ENCODE measurements at regions not wholly inside any gene's neighbourhood (a gene's known extent, or its start where the extent isn't known, plus 50 kb on each side); places are given as distances from the start of the nearest gene placed in this dataset.

DNA sequence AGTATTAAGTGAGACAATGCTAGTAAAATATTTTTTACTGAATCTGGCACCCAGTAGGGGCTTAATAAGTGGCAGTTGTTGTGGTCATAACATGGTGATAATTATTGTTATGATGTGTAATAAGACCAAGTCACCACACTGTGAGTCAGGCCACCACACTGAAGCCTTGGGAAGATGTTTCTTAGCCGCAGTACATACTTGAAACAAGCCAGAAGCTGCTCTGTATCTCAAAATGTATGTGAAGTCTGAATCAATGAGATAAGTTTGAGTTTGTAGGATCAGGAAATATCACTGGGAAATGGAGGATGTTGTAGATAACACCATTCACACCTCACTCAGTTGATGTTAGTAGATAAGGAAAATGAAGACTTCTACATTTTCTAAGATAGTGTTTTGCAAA lies 51.3 kb upstream of the PTPN3 start:
- no peaks in the 10 kb centered on the region for H3K36me3 Mint-ChIP-seq
- no peak overlapping the region for H3K27ac Mint-ChIP-seq
- ATAC-seq (ENCODE audit: low read depth) (no peak), DNase-seq (ENCODE audit: low spot score in 2 of 2) (no peak)
- H3K4me1 Mint-ChIP-seq = no peaks in the 10 kb centered on the region
- H3K9me3 Mint-ChIP-seq = peaks cover 5% of the 10 kb centered on the region
- H3K4me3 Mint-ChIP-seq = no peak overlapping the region
- H3K27me3 Mint-ChIP-seq = peaks cover 14% of the 10 kb centered on the region

DNA sequence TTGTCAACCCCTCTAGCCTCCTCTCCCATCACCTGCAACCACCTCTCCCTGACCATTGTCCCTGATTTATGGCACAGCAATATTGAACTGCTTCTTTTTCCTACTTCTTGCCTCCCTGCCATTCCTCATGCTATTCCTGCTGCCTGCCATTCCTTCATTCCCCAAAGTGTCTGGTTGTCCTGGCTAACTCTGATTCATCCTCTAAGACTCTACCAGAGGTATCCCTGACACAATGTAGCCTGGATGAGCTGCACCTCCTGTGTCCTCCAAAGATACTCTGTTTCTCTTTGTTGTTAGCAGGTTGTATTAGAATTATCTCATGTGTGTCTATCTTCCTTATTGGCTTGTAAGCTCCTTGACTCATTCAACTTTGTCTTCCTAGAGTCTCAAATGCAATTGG lies 53.5 kb upstream of the PTPN3 start:
- ATAC-seq (ENCODE audit: low read depth) (no peak), DNase-seq (ENCODE audit: low spot score in 2 of 2) (no peak)
- H3K27me3 Mint-ChIP-seq = peaks cover 17% of the 10 kb centered on the region
- no peaks in the 10 kb centered on the region for H3K4me1 Mint-ChIP-seq
- peaks cover 5% of the 10 kb centered on the region for H3K9me3 Mint-ChIP-seq
- H3K4me3 Mint-ChIP-seq = no peak overlapping the region
- no peaks in the 10 kb centered on the region for H3K36me3 Mint-ChIP-seq
- H3K27ac Mint-ChIP-seq = no peak overlapping the region

DNA sequence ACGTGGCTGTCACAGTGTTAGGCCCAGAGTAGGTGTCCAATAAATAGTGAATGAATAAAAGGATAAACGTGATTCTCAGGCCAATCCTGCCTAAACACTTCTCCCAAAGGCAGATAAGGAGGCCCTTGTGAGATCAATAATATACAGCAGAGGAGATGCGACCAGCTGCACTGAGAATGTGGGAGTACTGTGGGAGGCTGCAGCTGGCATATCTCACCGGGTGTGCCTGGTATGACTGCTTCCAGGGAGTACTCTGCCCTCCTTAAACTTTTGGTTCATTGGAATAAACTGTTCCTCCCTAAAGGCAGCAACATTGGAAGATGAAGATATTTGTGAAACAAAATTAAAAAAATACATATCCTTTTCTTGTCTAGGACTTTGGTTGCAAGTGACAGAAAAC lies 57.1 kb upstream of the PTPN3 start:
- Mint-ChIP-seq H3K4me1 (no peaks in the 10 kb centered on the region), H3K36me3 (no peaks in the 10 kb centered on the region), H3K27me3 (peaks cover 24% of the 10 kb centered on the region), H3K4me3 (no peak overlapping the region), H3K9me3 (no peaks in the 10 kb centered on the region), H3K27ac (no peak overlapping the region)
- ATAC-seq (ENCODE audit: low read depth) = no peak
- DNase-seq (ENCODE audit: low spot score in 2 of 2) = no peak

DNA sequence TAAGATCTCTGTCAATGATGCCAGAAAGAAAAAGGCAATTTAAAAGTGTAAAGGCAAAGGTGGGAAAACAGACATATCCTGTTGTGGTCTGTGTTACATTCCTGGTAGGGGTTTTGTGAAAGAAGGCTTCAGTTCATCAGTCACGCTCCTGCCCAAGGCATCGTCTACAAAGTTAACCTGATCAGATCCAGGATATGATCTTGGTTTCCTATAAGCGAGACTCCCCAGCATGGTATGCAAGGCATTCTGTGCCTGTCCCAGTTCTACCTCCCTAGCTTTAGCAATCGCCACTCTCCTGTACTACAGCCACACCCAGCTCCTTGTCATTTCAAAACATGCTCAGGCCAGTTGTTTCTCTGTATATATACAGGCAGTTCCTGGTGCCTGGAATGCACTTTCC lies 58.0 kb upstream of the PTPN3 start:
- no peaks in the 10 kb centered on the region for H3K36me3 Mint-ChIP-seq
- no peaks in the 10 kb centered on the region for H3K4me1 Mint-ChIP-seq
- DNase-seq (ENCODE audit: low spot score in 2 of 2) (no peak), ATAC-seq (ENCODE audit: low read depth) (no peak)
- no peak overlapping the region for H3K4me3 Mint-ChIP-seq
- H3K27ac Mint-ChIP-seq = no peak overlapping the region
- peaks cover 25% of the 10 kb centered on the region for H3K27me3 Mint-ChIP-seq
- H3K9me3 Mint-ChIP-seq = no peaks in the 10 kb centered on the region

DNA sequence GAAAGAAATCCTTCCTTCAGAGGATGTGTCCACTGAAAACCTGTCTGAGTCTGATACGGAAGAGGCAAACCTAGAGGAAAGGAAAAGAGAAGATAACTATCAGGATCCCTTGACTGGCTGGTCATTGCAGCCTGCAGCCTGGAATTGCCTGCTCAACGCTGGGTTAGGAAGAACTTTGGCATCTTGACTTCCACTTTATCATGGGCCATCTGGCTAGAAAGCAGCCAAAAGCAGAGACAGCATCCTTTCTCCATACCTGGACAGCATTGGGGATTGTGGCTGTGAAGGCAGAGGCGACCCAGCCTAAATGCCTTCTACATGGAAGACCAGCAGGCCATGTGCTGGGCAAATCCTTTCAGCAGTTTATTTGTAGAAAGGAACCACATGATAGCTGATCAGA lies 58.7 kb upstream of the PTPN3 start:
- H3K4me1 Mint-ChIP-seq = no peaks in the 10 kb centered on the region
- H3K27ac Mint-ChIP-seq = no peak overlapping the region
- H3K4me3 Mint-ChIP-seq = no peak overlapping the region
- no peaks in the 10 kb centered on the region for H3K9me3 Mint-ChIP-seq
- no peaks in the 10 kb centered on the region for H3K36me3 Mint-ChIP-seq
- peaks cover 19% of the 10 kb centered on the region for H3K27me3 Mint-ChIP-seq
- DNase-seq (ENCODE audit: low spot score in 2 of 2) = no peak
- ATAC-seq (ENCODE audit: low read depth) = no peak

DNA sequence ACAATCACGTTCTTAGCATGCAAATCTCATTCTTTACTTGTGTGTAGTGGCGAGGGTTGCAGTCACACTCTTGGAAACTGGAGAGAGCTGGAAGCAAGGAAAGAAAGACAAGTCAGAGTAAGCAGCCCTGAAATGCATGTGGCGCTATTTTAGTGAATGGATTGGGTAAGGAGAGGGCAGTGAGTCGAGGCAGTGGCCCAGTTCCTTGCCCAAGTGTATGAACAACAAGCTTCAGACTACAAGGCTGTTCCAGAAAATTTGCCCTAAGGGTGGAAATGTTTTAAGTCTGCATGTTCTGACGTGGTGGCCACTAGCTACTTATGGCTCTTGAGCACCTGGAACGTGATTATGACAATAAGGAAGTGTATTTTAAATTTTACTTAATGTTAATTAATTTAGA lies 59.4 kb upstream of the PTPN3 start:
- Mint-ChIP-seq H3K27ac (no peak overlapping the region), H3K9me3 (no peaks in the 10 kb centered on the region), H3K4me1 (no peaks in the 10 kb centered on the region), H3K27me3 (peaks cover 19% of the 10 kb centered on the region), H3K4me3 (no peak overlapping the region), H3K36me3 (no peaks in the 10 kb centered on the region)
- ATAC-seq (ENCODE audit: low read depth) = no peak
- DNase-seq (ENCODE audit: low spot score in 2 of 2) = no peak

DNA sequence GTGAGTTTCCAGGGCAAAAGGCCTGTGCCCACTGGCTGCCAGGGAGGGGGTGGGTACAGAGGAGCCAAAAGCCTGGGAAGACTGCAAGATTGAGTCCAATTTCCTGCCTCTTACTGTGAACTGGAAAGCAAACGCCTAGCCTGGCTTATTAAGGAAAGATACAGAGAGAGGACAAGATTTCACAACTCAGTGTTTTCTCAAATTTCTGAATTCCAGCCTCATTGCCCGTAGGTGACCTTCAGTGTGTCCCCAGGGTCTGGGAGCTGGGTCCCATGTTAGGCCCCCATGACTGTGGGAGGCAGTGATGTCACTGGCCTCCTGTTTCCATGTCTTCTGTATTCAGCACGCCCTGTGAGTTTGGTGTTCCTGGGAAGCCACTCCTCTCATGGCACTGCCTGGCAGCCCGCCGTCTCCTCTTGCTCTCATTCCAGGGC lies 60.6 kb upstream of the PTPN3 start:
- H3K36me3 Mint-ChIP-seq = no peaks in the 10 kb centered on the region
- no peak overlapping the region for H3K27ac Mint-ChIP-seq
- peaks cover 15% of the 10 kb centered on the region for H3K27me3 Mint-ChIP-seq
- ATAC-seq (ENCODE audit: low read depth) = no peak
- DNase-seq (ENCODE audit: low spot score in 2 of 2) = no peak
- no peak overlapping the region for H3K4me3 Mint-ChIP-seq
- no peaks in the 10 kb centered on the region for H3K4me1 Mint-ChIP-seq
- H3K9me3 Mint-ChIP-seq = no peaks in the 10 kb centered on the region

DNA sequence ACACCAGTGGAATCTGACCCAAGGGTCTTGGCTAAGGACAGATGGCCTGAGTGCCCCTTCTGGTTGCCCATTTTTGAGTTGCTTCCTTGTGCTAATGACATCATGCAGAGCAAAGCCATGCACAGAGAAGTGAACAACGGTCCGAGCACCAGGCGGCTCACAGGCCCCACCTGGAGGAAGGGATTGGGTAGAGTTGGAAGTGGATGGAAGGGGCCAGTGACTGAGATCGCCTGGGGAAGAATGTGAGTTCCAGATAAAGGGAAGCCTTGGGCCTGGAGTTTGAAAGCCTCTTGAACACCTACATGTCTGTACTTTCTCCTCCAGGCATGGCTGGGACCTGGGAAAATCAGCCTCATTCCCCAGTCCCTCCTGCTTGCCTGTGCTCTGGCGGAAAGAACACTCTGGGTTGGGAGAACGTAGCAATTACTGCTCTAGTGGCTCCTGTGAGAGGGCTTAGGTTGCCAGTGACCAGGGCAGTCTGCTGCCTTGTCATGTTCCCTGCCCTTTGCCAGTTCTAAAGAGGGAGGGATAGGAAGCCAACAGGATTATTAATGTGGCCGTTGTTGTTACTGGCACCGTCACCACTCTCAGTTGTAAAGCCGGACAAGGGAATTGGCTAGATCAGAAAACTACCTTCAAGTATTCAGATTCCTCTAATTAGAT lies 62.5 kb upstream of the PTPN3 start:
- Mint-ChIP-seq H3K4me1 (no peaks in the 10 kb centered on the region), H3K27ac (no peak overlapping the region), H3K36me3 (no peaks in the 10 kb centered on the region), H3K27me3 (peaks cover 17% of the 10 kb centered on the region), H3K9me3 (no peaks in the 10 kb centered on the region), H3K4me3 (no peak overlapping the region)
- DNase-seq (ENCODE audit: low spot score in 2 of 2) (no peak), ATAC-seq (ENCODE audit: low read depth) (no peak)

DNA sequence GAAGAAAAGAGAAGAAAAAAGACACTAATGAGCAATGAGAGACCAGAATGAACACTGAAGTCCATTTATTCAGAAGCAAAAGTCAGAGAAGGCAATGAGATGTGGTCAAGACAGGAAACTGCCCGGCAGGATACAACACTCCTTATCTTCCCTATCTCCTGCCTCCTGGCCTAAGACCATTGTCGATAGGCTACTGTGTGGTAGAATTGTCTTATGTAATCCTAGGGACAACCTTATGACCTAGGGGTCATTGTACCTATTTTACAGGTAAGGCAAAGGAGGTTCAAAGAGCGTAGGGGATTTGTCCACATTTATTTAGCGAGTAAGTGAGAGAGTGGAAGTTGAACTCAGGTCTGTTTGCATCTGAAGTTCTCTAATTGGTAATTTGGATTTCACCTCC lies 63.0 kb upstream of the PTPN3 start:
- no peak overlapping the region for H3K27ac Mint-ChIP-seq
- no peaks in the 10 kb centered on the region for H3K36me3 Mint-ChIP-seq

DNA sequence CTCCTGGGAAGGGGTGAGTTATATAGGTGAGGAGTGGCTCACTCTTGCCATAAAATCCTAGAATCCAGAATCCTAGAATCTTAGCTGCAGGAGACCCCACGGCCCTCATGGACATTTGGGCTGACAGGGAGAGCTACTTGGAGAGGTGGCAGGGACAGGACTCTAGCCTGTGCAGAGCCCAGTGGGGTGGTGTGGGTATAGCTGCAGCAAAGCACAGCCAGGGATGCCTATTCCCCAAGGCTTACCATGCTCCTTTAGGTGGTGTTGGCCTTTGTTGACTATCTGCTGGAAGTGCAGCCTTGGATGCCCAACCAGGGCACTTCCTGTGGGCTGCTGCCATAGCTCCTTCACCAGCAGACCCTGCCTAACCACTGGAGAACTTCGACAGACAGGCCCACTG lies 70.0 kb upstream of the PTPN3 start:
- no peaks in the 10 kb centered on the region for H3K4me1 Mint-ChIP-seq
- peaks cover 13% of the 10 kb centered on the region for H3K27me3 Mint-ChIP-seq
- no peaks in the 10 kb centered on the region for H3K9me3 Mint-ChIP-seq
- no peaks in the 10 kb centered on the region for H3K36me3 Mint-ChIP-seq
- H3K4me3 Mint-ChIP-seq = no peak overlapping the region
- no peak overlapping the region for H3K27ac Mint-ChIP-seq
- no peak for ATAC-seq (ENCODE audit: low read depth)
- DNase-seq (ENCODE audit: low spot score in 2 of 2) = no peak

More for the DNA sequence above, 63.0 kb upstream of the PTPN3 start:
- ATAC-seq (ENCODE audit: low read depth) = no peak
- no peak overlapping the region for H3K4me3 Mint-ChIP-seq
- no peak for DNase-seq (ENCODE audit: low spot score in 2 of 2)
- no peaks in the 10 kb centered on the region for H3K9me3 Mint-ChIP-seq
- no peaks in the 10 kb centered on the region for H3K4me1 Mint-ChIP-seq
- peaks cover 17% of the 10 kb centered on the region for H3K27me3 Mint-ChIP-seq

DNA sequence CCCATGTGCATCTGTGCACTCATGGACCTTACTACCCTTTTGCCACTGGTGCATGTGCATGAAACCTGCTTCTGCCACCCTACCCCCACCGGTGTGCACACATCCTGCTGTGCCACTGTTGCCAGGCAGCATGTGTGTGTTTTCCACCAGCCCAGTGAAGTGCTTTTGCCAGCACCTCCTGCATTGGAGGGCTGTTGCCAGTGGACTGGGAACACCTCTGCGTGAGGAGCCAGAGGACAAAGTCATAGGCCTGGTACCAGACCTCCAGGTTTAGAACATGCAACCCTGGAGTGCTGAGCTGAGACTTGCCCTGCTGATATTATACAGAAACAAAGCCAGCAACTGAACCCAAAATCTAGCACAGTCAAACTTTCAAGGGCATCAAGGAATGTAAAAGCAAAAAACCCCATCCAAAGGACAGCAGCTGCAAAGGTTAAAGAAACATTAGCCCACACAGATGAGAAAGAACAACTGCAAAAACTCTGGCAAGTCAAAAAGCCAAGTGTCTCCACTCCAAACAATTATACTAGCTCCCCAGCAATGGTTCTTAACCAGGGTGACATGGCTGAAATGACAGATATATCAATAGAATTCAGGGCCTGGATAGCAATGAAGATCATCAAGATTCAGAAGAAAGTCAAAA lies 70.6 kb upstream of the PTPN3 start:
- no peaks in the 10 kb centered on the region for H3K4me1 Mint-ChIP-seq
- ATAC-seq (ENCODE audit: low read depth) (no peak), DNase-seq (ENCODE audit: low spot score in 2 of 2) (no peak)
- no peak overlapping the region for H3K4me3 Mint-ChIP-seq
- no peaks in the 10 kb centered on the region for H3K9me3 Mint-ChIP-seq
- H3K36me3 Mint-ChIP-seq = no peaks in the 10 kb centered on the region
- H3K27ac Mint-ChIP-seq = no peak overlapping the region
- H3K27me3 Mint-ChIP-seq = peaks cover 13% of the 10 kb centered on the region

DNA sequence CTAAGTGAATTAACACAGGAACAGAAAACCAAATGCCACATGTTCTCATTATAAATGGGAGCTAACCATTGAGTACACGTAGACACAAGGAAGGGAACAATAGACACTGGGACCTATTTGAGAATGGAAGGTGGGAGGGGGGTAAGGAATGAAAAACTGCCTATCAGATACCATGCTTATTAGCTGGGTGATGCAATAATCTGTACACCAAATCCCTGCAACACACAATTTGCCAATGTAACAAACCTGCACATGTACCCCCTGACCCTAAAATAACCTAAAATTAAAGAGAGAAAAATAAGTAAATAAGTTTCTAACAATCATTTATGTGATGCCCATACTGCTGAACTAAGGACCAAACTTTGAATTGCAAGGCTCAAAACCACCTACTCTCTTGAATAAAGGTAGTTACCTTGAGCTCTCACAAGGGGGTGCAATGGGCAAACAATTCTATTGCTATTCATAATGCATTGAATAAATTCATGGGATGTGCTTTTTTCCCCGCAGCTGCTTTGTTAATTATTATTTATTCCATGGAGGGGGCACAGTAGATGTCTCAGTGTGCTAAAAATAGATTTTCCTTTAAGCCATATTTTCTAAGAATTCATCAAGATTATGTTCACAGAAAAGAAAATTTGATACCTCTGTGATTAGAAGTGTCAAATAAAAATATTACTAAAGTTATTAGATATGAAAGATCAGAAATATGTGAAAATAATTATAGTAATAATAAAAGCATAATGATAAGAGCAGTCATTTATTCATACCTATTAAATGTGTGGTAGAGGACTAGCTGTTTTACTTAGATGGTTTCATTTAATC lies 76.2 kb upstream of the PTPN3 start:
- no peaks in the 10 kb centered on the region for H3K4me1 Mint-ChIP-seq
- peak; percentile 41 for ATAC-seq (ENCODE audit: low read depth)
- no peak overlapping the region for H3K4me3 Mint-ChIP-seq
- DNase-seq (ENCODE audit: low spot score in 2 of 2) = peak; percentile 11 to 33
- peaks cover 3% of the 10 kb centered on the region for H3K27me3 Mint-ChIP-seq
- no peaks in the 10 kb centered on the region for H3K36me3 Mint-ChIP-seq
- H3K27ac Mint-ChIP-seq = no peak overlapping the region
- no peaks in the 10 kb centered on the region for H3K9me3 Mint-ChIP-seq

DNA sequence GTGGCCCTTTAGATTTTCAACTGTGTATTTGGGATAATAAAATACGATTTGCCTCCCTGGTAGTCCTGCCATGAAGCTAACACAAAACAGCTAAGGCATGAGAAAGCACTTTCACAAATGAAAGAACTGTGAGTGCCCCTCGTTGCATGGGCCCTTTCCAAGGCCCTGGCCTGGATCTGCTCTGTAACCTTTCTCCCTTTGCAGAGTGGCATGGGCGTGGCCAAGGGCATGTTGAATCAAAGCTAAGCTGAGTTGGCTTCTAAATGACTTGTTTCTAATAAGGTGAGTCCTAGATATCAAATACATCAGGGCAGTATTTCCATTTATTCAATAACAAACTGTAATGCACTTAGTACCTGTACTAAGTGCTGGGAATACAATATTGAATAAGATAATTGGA lies 78.7 kb upstream of the PTPN3 start:
- DNase-seq (ENCODE audit: low spot score in 2 of 2) (no peak), ATAC-seq (ENCODE audit: low read depth) (no peak)
- Mint-ChIP-seq H3K4me1 (no peaks in the 10 kb centered on the region), H3K9me3 (no peaks in the 10 kb centered on the region), H3K27me3 (peaks cover 3% of the 10 kb centered on the region), H3K4me3 (no peak overlapping the region), H3K27ac (no peak overlapping the region), H3K36me3 (no peaks in the 10 kb centered on the region)

DNA sequence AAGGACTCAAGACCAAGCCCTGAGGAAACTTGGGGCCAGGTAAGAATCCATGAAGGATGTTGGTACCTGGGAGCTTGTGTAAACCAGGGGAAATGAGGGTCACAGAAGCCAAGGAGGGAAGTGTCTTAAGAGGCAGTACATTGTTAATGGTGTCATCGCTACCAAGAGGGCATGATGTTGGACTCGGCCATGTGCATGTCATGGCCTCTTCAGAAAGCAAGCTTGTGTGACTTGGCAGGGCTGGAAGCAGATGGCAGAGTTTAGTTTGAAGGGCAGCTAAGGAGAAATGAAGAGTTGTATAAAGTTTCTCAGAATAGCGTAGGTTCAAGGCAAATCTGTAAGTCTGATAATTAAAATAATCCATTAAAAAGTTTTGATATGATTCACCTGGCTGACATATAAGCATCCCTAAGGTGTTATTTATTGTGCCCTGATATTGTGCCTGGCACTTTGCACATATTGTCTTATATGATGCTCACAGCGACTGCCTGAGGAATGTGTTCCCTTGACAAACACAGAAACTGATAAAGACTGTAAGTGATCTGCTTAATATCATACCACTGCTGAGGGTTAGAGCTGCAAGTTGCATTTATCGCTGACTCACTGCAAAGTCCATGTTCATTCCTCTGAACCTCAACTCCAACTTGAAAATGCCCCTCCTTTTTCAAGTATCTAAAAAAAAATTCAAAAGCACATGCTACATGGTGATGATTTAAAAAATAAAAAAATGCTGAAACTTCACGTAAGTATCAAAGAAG lies 81.3 kb upstream of the PTPN3 start:
- H3K4me3 Mint-ChIP-seq = no peak overlapping the region

More for the DNA sequence above, 81.3 kb upstream of the PTPN3 start:
- H3K27ac Mint-ChIP-seq = no peak overlapping the region
- peaks cover 5% of the 10 kb centered on the region for H3K27me3 Mint-ChIP-seq
- H3K4me1 Mint-ChIP-seq = no peaks in the 10 kb centered on the region
- DNase-seq (ENCODE audit: low spot score in 2 of 2) = no peak
- no peak for ATAC-seq (ENCODE audit: low read depth)
- H3K36me3 Mint-ChIP-seq = no peaks in the 10 kb centered on the region
- no peaks in the 10 kb centered on the region for H3K9me3 Mint-ChIP-seq

Measured in memory B cell (primary cell).